Glomerular visceral epithelial cell (primary cell): ENCODE measurements at regions not wholly inside any gene's neighbourhood (a gene's known extent, or its start where the extent isn't known, plus 50 kb on each side); places are given as distances from the start of the nearest gene placed in this dataset.
"Not testable (repeated sequence)": the region's sequence is repeated elsewhere in the genome, so short reads cannot be mapped to it uniquely, and the experiment has no call there.

Experiments
- DNase-seq: peaks from one replicate; pipeline ENCODE4 v3.0.0-alpha.2; 2016; ENCODE audit errors: extremely low spot score

DNA sequence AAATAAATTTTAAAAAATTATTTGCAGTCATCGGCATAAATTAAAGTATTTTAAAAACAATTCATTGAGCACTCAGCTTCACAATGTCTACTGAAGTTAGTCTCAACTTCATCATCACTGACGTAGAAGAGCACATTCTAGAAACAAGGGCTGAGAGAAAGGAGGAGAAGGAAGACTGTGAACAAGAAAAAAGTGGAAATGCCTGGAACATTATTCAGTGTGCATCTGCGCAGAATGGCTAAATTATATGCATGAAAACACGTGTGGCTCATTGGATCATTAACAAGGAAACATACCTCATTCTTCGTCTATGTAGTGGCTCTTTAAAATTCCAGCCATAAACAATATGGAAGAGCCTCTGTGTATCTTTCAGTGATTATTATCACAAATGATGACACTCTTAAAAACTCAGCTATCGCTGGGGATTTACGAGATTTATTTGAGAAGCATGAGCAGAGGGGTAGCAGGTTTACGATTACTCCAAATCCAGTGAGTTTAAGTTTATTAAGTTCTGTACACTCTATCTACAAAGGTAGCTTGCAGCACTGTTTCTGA, 404.2 kb upstream of the CDIN1 start:
- DNase-seq = no peak

DNA sequence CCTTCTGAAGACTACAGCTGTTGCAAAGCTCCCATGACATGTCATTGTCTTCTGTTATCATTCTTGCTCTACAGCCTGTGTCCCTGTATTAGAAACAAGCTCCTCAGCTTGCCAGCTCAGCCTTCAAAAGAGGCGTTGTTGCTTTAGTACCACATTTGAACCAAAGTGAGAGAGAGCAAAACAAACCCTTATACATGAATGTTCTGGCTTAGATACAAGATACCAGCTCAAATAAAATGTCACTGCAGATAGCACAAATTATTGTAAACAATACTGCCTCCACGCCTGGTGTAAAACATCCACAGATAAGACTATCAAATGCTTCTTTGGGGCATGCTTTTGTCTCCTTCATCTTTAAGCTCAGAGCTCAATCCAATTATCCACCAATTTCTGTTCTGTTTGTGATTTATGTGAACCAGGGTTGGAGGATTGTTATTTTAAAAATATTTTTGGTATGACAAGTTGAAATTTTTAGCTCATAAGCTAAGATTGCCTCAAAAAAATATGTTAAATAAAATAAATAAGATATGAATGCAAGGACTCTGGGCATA, 403.6 kb upstream of the CDIN1 start:
- DNase-seq = no peak

DNA sequence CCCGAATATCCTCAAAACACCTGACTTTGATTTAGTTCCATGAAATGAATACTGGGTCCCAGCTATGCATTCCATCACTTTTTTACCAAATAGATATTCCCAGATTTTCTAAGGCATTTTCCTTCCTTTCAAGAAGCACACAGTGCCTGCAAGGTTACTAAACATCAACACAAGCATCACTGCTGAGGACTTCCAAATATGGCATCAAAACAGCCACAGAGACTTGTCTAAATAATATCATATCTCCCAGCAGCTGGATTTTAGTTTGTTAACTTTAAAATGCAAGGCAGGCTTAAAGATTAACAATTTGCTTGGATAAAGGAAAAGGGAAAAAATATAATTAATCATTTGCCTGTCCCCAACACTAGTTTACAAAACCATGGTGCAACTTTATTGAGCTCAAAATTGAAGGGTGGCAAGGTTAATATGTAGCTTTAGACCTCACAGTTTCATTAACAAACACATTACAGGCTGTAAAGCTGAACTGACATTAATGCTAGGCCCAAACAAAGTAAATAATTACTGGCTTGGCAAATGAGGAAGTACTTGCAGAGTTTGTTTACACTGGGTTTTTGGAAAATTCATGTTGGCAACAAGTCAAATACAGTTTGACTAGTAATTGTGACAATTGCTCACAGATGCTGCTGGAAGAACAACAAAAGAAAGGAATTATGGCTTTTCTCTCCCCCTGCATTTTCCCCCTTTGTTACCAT, 401.7 kb upstream of the CDIN1 start:
- DNase-seq = no peak

DNA sequence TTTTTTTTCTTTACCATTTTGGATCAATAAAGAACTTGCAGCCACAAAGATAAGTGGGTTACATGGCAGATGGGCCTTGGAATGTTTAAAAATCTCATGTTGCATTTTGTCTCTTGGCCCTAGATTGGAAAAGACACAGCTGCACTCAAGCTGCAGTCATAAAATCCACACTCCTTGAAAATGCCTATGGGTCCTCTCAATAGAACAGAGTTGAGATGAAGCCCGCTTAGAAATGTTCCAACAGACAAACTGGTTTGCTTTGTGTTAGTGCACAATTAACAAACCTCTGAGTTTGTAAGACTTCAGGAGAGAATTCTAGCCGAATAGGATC, 401.2 kb upstream of the CDIN1 start:
- no peak for DNase-seq

DNA sequence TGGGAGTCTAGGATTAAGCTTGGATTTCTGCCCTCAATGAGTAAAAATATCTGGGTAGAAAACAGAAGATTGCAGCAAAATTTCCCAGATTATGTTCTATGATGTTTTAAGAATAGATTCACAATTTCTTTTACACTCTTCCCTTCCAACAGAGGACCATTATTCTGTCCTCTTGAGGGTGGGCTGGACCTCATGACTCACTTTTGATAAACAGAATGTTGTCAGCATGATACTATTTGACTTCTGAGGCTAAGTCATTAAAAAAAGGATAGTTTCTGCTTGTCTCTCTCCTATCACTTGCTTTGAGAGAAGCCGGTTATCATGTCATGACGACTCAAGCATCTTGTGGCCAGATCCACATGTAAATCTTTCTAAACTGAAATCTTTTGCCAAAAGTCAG, 396.2 kb upstream of the CDIN1 start:
- DNase-seq = no peak

DNA sequence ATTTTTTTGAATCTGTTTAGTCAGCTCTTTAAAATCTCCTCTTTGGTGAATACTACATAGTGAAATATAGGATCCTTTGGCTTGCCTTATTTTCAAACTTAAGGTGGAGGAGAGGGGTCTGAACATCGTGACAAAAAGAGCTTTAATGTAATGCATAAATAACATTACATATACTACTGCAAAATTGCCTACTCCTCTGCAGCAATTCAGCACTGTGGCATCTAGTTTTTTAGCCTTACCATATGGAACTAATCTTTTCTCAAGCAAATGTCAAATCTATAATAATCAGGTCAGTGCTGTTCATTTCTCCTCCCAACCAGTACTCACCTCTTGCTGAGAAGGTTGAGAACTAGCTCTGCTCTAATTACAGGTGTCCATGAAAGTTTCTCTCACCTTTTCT, 394.0 kb upstream of the CDIN1 start:
- no peak for DNase-seq

DNA sequence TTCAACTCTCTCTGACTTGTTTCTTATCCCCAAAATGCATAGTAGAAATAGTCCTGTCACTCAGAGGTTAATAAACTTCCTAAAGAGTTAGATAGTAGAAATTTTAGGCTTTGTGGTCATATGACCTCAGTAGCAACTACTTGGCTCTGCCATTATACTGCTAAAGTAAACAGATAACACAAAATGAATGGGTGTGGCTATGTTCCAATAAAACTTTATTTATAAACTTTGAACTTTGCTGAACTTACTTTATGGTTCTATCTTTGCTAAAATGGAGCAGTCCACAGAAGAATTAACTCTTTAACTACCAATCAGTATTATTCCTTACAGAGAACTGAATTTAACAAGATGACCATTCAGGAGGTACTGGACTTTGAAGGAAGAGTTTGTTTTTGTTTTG, 393.6 kb upstream of the CDIN1 start:
- no peak for DNase-seq

DNA sequence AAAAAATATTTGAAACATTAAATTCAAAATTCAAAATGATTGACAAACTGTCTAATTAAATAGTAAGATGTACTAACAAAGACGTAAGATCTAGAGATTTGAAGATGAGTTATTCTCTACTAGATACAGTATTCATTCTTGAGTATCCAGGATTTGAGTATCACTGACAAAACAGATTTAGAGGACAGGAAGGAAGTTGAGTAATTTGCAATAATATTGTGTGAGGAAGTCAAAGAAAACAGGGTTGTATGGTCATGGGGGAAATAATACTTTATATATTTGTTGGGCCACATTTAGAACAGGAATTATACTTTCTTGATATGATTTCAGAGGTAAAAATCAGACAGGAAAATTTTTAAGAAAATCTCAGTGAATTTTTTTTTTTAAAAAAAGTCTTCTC, 393.1 kb upstream of the CDIN1 start:
- DNase-seq = no peak

DNA sequence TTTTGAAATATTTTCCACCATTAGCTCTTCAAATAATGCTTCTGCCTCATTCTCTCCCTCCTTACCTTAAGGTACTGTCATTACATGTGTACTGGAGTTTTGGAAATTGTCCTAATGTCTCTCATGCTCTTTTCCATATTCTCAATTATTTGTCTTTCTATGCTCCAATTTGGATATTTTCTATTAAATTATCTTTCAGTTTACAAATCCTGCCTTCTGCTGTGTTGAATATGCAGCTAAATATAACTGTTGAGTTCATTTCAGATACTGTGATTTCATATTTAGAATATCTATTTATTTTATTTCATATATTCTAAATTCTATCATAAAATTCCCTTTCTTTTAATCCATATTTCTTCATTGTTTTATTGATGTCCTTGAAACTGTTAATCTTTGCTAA, 388.0 kb upstream of the CDIN1 start:
- no peak for DNase-seq

DNA sequence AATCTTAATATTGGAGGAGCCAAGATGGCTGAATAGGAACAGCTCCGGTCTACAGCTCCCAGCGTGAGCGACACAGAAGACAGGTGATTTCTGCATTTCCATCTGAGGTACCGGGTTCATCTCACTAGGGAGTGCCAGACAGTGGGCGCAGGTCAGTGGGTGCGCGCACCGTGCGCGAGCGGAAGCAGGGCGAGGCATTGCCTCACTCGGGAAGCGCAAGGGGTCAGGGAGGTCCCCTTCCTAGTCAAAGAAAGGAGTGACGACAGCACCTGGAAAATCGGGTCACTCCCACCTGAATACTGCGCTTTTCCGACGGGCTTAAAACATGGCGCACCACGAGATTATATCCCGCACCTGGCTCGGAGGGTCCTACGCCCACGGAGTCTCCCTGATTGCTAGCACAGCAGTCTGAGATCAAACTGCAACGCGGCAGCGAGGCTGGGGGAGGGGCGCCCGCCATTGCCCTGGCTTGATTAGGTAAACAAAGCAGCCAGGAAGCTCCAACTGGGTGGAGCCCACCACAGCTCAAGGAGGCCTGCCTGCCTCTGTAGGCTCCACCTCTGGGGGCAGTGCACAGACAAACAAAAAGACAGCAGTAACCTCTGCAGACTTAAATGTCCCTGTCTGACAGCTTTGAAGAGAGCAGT, 383.9 kb upstream of the CDIN1 start:
- DNase-seq = not testable (repeated sequence)

DNA sequence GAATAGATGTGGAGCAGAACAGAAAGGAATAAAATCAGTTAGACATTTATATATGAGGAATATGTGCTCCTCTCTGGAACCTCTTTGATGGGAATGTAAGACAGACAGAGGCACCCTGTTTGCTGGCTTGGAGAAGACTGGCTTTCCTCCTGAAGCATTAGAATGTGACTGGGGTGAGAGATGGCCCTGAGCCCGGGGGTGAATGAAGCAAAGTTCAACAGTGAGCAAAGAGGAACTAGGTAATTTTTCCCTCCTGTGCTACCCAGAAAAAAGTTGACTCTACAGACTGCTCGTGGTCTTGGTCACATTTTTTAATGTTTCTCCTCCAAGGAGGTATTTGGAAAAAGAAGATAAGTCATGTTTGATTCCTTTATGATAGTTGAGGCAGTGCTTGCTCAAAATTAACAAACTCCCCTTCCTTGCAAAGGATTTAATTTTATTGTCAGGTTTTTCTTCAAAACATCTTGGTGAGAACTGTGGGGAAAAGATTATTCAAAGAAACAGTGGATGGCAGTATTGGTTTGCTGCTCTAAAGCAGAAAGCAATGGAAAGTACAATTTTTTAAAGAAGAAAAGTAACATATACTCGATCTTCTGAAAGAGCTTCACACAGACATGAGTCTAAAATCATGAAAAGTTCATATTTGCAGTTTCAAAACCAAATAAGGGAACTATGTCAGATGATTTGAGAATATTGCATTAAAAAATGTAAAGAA, 370.4 kb upstream of the CDIN1 start:
- no peak for DNase-seq

DNA sequence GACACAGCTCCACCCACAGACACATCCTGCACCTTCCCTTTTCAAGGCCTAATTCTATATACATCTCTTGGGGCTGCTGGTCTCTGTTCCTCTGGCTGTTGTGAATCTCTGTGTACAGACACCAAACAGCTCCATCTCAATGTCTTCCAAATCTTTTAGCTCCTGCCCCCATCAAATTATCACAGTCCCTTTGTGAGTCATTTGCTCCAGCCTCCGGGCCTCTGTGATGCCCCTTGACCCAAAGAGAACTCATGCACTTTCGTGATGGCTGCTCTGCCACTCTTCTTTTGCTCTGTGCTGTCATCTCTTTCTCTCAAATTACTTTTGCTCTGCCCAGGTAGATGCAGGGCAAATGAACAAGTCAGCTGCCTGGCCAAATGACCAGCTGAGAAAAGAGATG, 369.0 kb upstream of the CDIN1 start:
- DNase-seq = no peak

DNA sequence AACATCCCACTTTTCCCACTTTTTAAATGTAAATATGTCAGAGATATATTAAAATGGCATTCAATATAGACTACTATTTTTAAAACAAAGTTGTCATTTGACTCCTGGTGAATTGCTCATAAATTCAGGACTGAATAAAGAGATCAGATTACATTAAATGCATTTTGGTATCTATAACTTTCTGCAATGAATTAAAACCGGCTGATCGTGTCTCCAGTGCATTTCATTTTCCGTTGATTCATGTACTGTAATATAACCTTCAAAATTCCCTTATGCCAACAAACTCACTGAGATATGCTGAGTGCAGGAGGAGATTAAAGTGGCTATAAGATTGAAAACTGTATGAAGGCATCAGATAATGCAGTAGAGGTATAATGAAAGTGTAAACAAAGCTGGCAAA, 361.1 kb upstream of the CDIN1 start:
- no peak for DNase-seq

DNA sequence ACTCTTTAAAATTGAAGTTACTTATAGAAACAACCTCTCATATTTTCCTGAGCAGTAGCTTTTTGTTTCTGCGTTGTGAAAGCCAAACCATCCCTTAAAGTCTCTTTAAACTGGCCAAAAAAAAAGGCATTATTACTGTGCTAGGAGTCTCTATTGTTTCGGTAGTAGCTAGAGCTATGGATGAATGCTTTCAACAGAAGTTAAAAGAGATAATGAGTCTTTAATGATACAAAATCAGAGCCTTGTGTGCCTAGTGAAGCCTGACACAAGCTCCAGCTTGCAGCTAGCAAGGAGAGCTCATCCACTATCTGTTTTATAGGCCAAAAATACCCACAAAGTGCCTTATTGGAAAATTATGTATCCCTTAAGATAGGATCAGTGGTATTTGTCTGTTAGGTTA, 360.4 kb upstream of the CDIN1 start:
- no peak for DNase-seq

DNA sequence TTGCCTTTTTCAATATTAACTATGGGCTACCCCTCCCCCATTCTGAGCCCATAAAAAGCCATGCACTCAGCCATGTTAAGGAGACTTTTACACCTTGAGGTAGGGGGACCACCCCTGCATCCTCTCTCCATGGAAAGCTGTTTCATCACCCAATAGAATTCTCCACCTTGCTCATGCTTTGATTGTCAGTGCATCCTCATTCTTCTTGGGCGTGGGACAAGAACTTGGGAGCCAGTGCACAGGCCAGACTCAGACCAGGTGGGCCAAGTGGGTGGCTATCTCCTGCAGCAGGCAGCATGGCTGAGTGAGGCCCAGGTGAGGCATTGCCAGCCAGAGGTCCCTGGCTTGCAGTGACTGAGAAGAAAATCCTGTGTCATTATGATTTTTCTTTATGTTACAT, 357.4 kb upstream of the CDIN1 start:
- no peak for DNase-seq

DNA sequence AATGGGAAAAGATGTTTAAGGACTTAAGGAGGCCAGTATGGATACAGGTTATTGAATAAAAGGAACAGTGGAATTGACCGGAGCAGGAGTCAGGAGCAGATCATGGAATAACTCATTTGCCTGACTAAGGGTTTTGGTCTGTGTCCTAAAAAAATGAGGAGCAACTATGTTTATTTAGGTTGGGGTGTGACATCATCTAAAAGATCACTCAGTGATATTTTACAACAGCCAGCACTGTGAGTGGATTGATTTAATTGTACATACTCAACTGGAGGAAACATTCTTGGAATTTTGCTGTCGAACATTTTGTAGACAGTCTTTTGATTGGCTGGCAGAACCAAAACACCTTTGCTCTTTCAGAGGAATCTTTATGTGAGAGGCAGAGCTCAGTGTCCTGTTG, 348.6 kb upstream of the CDIN1 start:
- no peak for DNase-seq

DNA sequence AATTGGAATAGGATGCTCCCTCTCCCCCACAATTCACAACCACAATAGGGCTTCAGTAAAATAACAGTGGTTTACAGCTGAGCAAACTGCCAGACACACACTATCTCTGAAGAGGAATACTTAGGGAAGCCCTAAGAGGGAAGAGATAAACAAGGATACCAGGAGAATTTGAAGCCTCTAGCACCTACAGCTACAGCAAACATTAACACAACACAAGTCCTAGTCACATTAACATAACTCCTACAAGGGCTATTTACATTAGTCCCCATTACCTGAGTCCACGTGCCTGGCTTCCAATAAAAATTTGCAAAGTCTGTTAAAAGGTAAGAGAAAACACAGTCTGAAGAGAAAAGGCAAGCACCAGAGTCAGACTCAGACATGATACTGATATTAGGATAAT, 346.9 kb upstream of the CDIN1 start:
- DNase-seq = no peak

DNA sequence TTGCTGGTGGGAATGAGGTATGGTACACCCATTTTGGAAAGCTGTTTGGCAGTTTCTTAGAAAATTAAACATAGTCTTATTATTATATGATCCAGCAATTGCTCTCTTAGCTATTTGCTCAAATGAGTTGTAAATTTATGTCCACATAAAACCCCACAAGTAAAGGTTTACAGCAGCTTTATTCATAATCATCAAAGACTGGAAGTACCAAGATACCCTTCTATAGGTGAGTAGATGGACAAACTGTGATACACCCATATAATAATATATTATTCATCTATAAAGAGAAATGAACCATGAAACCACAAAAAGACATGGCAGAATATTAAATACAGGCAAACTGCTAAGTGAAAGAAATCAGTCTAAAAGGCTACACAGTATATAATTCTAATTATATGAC, 344.7 kb upstream of the CDIN1 start:
- no peak for DNase-seq

DNA sequence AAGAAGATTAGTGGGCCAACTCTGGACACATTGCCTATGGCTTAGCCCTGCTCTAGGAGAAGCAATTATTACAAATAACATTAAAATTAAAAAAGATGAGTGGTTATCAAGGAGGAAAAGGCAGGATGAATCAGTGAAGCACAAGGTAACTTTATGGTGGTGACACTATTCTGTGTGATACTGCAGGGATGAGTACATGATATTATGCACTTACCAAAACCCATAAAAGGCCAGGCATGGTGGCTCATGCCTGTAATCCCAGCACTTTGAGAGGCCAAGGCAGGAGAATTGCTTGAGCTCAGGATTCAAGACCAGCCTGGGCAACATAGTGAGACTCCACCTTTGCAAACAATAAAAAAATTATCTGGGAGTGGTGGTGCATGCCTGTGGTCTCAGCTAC, 344.3 kb upstream of the CDIN1 start:
- no peak for DNase-seq

DNA sequence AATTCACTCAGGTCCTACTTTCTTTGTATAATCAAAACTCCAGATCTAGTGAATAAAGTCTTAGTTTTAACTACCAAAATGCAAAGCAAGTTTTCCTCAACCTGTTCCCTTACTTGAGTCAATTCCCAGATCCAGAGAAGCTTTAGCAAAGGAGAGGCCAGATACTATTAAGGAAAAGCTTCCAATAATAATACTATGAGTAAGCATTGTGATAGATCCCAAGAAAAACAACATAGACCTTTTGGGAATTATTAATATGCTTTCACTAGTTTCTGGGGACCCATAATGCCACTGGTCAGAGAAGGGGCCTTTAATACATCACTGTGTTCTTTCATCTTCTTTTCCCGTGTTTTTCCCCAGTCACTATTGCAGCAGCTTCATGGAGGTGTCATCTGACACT, 339.9 kb upstream of the CDIN1 start:
- no peak for DNase-seq

DNA sequence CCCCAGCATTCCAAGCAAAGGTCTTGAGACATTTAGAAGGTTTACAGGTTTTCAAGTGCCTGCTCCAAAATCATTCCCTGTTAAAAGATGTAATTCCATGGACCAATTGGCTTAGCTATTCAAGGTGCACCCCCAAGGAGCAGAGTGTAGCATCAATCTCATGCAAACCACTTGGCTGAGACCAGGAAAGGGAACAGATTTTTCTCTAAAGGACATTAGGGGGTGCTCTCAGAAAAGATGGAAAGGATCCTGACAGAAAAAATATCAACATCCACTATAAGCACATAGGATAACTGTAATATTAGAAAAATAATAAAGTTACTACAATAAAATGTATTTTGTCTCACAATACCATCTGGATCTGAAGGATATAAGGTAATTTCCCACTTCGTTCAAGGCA, 328.0 kb upstream of the CDIN1 start:
- DNase-seq = no peak

DNA sequence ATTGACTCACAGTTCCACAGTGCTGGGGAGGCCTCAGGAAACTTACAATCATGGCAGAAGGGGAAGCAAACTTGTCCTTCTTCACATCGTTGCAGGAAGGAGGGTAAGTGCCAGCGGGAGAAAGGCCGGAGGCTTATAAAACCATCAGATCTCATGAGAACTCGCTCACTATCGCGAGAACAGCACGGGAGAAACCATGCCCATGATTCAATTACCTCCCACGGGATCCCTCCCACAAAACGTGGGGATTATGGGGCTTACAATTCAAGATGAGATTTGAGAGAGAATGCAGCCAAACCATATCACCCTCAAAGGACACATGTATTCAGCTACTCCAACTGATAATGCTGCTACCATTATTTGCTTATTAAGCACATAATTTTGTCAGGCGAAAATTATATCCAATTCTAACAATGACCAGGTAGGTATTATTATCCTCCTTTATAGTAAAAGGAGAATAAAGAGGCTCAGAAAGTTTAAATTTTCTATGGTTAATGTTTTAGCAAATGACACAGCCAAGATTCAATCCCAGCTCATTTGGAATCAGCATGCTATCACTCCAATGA, 327.2 kb upstream of the CDIN1 start:
- DNase-seq = no peak

DNA sequence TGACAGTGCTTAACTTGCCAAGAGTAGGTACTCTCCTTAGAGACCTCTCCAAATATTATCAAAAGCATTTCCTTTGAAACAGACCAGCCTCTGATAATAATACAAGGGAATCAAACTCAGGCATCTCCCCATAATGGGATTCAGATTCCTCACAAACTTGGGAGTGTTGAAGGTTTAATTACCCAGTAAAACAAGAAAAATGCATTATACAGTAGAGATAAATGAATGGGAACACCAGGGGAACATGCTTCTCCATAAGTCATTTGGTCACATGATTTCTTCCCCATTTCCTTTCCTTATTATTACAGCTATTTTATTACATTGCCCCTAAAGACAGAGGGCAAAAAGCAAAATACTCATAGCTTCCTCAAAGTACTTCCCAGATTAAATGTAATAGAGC, 325.0 kb upstream of the CDIN1 start:
- no peak for DNase-seq
